OCI-LY1 (cell line): ENCODE measurements at regions not wholly inside any gene's neighbourhood (a gene's known extent, or its start where the extent isn't known, plus 50 kb on each side); places are given as distances from the start of the nearest gene placed in this dataset.

ENCODE experiments used
- EZH2 ChIP-seq: fragments of 200-600 bp; sonication (generic), shearing (Covaris generic); IDR thresholded peaks from 2 replicates; pipeline ENCODE4 v1.8.0; 2017; ENCODE audit warnings: borderline replicate concordance, mixed run types, mild to moderate bottlenecking, antibody characterized with exemption, low read length, moderate library complexity, mixed read lengths
- TF ChIP-seq, protein P1 (sequence below): fragments of 200-600 bp; sonication (generic), shearing (Covaris generic); IDR thresholded peaks from 2 replicates; pipeline ENCODE4 v1.5.1; 2017; ENCODE audit warnings: mild to moderate bottlenecking, antibody characterized with exemption, low read length, moderate library complexity, mixed read lengths

DNA sequence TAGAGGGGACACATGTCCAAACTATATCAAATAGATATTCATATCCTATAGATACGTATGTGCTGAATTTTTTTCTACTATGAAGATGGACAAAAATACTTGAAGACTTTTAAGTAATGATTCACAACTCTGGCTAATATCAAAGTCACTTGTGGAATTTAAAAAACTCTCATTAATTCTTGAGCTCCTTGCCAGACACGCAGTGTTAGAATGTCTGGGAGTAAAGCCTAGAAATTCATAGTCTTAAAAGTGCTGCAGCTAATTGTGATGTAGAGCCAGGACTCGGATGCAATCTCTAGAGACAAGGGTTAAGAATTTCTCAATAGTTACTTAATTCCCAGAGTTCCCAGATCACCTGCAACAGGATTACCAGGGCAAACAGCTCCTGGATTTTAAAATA lies 107.4 kb downstream of the ARL6IP6 start:
- TF ChIP-seq, protein P1, sequence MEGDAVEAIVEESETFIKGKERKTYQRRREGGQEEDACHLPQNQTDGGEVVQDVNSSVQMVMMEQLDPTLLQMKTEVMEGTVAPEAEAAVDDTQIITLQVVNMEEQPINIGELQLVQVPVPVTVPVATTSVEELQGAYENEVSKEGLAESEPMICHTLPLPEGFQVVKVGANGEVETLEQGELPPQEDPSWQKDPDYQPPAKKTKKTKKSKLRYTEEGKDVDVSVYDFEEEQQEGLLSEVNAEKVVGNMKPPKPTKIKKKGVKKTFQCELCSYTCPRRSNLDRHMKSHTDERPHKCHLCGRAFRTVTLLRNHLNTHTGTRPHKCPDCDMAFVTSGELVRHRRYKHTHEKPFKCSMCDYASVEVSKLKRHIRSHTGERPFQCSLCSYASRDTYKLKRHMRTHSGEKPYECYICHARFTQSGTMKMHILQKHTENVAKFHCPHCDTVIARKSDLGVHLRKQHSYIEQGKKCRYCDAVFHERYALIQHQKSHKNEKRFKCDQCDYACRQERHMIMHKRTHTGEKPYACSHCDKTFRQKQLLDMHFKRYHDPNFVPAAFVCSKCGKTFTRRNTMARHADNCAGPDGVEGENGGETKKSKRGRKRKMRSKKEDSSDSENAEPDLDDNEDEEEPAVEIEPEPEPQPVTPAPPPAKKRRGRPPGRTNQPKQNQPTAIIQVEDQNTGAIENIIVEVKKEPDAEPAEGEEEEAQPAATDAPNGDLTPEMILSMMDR, result no peak
- no peak for TF ChIP-seq EZH2
